GM12874 (cell line): ENCODE measurements at regions not wholly inside any gene's neighbourhood (a gene's known extent, or its start where the extent isn't known, plus 50 kb on each side); places are given as distances from the start of the nearest gene placed in this dataset.

Source experiments
- TF ChIP-seq, protein P1 (sequence below): IDR thresholded peaks from 2 replicates; pipeline ENCODE4 v1.5.1; 2011; ENCODE audit warnings: low read depth, mild to moderate bottlenecking, control low read depth, low read length, moderate library complexity; ENCODE audit not compliant: insufficient read depth

DNA sequence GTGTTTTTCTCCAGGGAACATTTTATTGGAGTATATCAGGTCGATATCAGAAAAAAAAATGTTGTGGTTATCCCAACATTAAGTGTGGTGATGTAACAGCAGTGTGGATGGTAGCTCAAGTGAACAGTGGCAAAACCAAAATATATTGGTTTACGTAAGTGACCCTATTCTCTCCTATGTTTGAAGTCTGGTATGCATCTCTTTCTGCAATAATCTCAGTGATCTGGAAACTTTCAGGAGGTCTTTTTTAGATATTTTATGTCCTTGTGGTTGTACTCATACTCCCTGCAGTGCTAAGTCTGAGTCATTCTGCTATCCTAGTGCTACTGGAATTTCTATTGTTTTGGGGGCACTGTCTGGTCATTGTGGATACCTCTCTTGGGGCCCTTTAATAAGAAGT lies 137.9 kb downstream of the SNRPN start:
- TF ChIP-seq, protein P1, sequence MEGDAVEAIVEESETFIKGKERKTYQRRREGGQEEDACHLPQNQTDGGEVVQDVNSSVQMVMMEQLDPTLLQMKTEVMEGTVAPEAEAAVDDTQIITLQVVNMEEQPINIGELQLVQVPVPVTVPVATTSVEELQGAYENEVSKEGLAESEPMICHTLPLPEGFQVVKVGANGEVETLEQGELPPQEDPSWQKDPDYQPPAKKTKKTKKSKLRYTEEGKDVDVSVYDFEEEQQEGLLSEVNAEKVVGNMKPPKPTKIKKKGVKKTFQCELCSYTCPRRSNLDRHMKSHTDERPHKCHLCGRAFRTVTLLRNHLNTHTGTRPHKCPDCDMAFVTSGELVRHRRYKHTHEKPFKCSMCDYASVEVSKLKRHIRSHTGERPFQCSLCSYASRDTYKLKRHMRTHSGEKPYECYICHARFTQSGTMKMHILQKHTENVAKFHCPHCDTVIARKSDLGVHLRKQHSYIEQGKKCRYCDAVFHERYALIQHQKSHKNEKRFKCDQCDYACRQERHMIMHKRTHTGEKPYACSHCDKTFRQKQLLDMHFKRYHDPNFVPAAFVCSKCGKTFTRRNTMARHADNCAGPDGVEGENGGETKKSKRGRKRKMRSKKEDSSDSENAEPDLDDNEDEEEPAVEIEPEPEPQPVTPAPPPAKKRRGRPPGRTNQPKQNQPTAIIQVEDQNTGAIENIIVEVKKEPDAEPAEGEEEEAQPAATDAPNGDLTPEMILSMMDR, result no peak

DNA sequence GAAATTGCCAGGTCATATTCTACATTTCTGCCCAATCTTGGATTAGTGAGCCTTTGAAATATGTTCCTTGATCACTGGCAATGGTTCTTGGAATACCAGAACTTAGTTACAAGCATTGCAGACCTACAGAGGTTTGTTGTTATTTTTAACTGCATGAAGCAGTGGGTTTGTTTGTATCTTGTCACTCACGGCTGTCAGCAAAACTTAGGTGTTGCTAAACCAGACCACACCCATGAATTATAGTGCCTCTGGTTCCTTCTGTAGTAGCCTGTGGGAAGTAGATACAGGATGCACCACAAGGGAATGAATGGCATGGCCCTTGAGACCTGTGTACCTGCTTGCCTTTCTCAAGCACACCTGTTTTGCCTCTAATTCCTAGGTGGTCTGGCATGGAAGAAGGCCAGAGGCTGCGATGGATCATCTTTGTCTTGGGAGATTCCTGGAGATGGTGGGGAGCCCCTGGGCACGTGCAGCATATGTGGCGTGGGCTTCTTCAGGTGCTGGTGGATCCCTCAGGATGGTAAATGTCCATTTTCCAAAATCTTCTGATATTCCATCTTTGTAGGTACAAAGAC lies 138.8 kb downstream of the SNRPN start:
- TF ChIP-seq, protein P1, result no peak

DNA sequence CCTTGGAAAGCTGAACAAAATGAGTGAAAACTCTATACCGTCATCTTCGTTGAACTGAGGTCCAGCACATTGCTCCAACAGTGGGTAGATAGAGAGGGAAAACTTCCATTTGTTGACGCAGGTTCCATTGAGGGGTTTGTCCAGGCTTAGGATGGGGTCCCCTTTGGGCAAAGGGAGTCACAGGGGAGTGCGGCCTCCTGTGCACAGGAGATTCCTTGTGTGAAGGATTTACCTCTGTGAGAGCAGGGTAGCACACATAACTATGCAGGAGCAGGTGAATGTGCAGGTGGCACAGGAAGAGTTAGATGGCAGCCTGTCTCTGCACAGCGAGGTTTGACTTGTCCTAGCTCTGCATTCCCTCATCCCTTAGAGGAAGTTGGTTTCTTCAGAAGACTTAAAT lies 139.3 kb downstream of the SNRPN start:
- TF ChIP-seq, protein P1, result no peak

DNA sequence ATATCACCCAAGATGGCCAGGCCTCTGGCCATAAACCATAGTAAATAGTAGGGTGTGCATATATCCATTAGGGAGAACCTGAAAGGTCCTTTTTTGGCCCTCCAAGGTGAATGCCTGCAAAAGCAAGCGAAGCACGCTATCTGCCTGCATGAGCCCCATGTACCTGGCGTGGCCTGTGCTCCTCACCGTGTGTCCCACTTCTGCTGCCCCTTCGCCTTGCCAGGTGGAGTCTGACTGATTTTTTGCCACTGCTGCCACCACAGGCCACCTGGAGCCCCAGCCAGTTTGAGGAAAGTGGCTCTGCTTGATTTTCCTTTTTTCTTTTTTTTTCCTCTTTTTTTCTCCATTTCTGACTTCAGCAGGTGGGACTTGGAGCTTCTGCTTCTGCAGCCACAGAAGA lies 139.7 kb downstream of the SNRPN start:
- TF ChIP-seq, protein P1, result no peak

DNA sequence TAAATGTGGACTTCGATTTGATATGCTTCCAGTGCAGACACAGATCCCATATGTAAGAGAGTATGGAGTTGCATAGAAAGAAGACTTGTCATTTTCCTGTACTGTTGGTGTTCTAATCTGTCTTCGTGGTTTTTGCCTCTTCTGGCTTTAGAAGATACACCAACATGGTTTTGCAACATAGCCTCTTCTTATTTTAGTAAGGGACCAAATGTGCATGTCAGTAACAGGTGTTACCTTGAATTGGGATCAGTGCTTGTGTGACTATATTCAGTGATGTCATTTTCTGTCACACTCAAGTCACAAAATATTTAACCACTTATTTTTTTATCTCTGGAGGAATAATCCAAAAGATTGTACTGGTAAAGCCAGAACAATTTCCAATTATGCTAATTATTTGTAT lies 140.4 kb downstream of the SNRPN start:
- TF ChIP-seq, protein P1, result no peak

DNA sequence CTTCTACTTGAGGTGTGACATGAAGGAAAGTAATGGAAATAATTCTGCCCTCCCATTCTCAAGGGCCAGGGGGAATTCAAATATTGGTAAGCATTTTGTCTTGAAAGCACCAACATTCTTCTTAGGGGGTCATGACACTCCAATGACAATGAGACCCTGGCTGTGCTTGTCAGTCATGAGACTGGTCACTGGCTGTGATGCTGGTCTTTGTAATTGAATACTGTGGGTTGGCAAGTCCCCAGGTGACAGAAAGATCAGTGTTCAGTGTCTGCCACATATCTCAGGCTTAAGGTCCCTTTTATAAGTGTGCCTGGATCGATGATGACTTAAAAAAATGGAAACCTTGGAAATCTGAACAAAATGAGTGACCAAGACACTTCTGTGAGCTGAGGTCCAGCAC lies 151.4 kb downstream of the SNRPN start:
- TF ChIP-seq, protein P1, result no peak

DNA sequence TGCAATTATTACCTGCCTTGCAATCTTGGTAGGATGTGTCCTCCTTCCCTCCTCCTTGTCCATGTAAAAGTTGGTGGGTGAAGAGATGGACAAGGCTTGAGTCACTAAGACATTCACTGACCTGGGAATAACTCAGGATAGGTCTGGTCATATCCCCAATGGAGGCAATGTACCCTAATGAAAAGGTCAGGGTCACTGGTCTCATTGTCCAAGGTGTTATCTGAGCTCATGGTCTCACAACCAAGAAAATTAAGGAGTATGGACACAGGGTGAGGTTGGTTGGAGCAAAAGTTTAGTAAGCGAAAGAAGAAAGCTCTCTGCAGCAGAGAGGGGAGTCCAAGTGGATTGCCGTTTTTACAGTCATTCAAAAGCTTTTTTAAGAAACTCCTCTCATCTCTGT lies 179.0 kb downstream of the SNRPN start:
- TF ChIP-seq, protein P1, result no peak
